Stimulated activated CD4-positive, alpha-beta T cell treated with anti-CD3 and anti-CD28 coated beads, Interleukin-1b, Interleukin-23, amount 100 ng/mL, for 24 hours (primary cell): ENCODE measurements at regions not wholly inside any gene's neighbourhood (a gene's known extent, or its start where the extent isn't known, plus 50 kb on each side); places are given as distances from the start of the nearest gene placed in this dataset.

ENCODE experiments used
- DNase-seq, 4 experiments: peaks; one replicate each; pipeline ENCODE4 v3.0.0-alpha.2; 2020; ENCODE audit warnings: low read depth in 4 of 4, low spot score in 1 of 4

DNA sequence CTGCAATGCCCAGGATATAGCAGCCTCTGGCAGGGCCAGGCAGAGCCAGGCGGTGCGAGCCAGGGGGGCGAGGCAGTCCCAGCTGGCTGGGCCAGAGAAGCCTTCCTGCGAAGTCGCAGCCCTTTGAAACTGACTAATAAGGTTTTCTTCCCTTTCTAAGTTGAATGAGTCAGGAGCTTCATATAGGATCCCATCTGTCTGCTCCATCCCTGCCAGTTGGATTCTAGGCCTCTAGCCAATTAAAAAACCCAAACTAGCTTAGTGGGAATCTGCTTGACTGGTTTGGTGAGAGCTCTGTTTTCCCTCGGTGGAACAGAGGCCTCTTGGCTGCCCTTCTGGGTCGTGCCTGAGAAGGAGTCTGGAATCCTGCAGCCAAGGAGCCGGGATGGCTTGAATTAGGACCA is 70.1 kb upstream of the RAPGEF1 start:
- no peak for DNase-seq

DNA sequence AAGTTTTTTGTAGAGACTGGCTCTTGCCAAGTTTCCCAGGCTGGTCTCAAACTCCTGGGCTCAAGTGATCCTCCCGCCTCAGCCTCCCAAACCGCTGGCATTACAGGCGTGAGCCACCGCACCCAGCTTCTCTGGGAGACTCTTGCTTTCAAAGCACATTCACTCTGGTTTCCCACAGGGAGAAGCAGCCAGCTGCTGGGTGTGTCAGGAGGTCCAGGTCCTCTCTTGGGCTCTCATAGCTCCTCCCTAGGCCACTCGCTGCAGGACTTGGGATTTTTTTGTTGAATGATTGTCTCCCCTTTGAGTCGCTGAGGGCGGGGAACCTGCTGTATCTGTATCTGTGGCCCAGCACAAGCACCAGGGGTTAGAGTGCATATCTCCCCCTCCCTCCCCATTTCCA is 68.4 kb upstream of the RAPGEF1 start:
- no peak for DNase-seq

- no peak for DNase-seq
Observed at GRCh38 chr9:131807144-131807983, 67.5 kb upstream of the RAPGEF1 start.

DNA sequence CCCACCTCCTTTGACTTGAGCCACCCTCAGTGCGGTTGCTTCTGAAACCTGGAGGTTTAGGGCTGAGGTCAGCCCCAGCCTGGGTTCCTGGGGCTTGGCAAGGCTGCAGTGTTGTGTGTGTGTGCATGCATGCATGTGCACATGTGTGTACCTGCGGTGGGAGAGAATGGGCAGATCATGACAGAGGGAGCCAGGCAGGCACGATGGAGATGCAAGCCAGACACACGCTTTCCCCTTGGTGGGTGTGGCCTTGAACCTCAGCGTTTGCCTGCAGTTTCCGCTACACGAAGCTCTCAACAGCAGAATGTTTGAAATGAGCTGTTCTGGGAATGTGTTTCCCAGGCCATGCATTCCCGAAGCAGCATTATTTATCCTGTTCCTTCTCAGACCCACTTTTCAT is 65.9 kb upstream of the RAPGEF1 start:
- DNase-seq: no peak

- DNase-seq: no peak
Observed at GRCh38 chr9:131804826-131805225, 65.0 kb upstream of the RAPGEF1 start.

DNA sequence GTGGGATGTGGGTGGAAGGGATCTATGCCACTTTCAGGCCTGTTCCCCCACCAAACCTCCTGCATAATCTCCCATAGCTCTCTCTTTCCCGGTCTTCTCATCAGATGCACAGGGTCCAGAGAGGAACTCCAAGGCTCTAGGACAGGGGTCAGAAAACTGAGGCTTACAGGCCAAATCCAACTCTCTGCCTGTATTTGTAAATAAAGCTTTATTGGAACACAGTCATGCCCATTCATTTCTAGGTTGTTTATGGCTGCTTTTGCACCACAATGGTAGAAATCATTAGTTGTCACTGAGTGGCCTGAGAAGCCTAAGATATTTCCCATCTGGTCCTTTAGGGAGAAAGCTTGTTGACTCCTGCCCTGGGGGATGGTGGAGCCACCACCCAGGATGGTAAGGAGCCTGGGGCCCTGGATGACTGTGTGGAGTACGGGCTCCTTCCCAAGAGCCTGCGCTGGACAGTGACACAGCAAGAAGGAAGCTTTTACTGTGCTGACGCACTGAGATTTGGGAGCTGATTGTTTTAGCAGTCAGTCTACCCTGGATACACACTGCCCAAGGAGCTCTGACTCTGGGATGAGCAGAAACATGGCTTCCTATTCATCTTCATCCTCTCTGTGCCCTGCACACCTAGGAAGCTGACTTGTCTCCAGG is 64.0 kb upstream of the RAPGEF1 start:
- DNase-seq: no peak

DNA sequence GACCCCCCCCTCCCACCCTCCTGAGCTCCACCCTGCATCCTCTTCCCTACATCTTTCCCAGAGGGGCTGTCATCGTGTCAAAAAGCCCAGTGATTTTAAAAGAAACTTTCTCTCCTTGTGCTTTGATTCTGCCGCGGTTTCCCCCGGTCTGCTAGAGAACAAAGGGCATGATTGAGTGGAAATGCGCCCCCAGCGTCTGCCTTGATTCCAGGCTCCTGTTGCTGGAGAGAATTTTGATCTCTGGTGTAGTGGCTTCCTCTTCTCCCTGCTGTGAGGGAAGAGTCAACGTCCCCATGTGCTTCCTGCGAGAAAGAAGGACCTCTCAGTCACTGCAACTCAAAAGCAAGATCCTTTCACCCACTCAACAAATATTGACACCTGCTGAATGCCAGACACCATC is 61.9 kb upstream of the RAPGEF1 start:
- DNase-seq: no peak

GRCh38 chr9:131800843-131801242 is 61.0 kb upstream of the RAPGEF1 start:
- no peak for DNase-seq

DNA sequence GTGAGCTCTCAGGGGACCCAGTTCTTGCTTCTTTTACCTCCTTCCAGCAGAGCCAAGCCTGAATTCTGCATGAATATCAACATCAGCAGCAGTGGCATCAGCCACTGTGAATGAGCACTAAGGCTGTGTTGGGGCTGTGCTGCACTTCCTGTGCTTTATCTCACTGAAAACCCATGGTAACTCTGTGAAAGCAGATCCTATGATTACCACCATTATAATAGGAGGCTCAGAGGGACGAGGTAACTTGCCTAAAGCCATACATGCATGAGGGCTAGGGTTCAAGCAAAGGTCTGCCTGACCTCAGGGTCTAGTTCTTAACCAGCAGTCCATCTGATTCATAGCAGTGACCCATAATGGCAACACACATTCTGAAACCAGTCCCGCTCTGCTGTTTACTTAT is 60.5 kb upstream of the RAPGEF1 start:
- DNase-seq: no peak

GRCh38 chr9:131799177-131799823 is 59.4 kb upstream of the RAPGEF1 start:
- peak; percentile 21 to 35 (median 30) for DNase-seq

GRCh38 chr9:131798246-131798645 is 58.4 kb upstream of the RAPGEF1 start:
- no peak for DNase-seq

- no peak for DNase-seq
Observed at GRCh38 chr9:131794393-131794792, 54.5 kb upstream of the RAPGEF1 start.

DNA sequence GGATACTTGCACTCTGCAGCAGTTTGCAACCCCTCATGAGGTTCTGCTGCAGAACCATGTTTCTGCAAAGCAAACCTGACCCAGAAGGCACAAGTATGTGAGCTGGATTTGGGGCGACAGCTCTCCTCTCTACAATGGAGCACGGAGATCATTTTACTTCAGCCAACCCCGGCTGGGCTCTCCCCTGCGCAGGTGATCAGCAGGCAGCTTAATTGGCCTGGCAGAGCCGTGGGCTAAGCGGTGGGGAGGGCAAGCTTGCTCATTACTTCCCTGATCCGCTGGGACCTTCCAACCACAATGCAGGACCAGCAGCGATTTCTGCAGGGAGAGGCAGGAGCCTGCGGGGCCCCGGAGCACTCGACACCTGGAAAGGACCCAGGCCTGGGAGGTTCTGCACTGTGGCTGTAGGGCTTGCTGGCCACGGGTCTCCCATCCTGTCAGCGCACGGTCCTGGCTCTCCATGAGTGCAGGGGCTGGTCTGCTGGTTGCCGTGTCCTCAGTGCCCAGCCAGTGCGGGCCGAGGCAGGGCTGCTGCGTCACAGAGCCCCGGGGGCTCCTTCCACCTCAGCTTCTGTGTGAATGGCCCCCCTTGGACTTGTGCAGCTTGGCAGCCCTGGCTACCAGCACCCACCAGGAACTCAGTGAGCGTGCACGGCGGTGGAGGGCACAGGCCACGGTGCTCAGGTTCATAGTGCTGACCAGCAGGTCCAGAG is 51.8 kb upstream of the RAPGEF1 start:
- DNase-seq: no peak
